ENCODE measurements at regions not wholly inside any gene's neighbourhood (a gene's known extent, or its start where the extent isn't known, plus 50 kb on each side); places are given as distances from the start of the nearest gene placed in this dataset.

GRCh38 chr15:61318802-61319525 is 89.9 kb upstream of the RORA start:
- no peak for DNase-seq

- no peak for DNase-seq
Measured at GRCh38 chr15:61318301-61318700, 89.2 kb upstream of the RORA start.

GRCh38 chr15:61315471-61315870 is 86.4 kb upstream of the RORA start:
- DNase-seq: no peak

- DNase-seq: no peak
Measured at GRCh38 chr15:61314427-61314826, 85.3 kb upstream of the RORA start.

GRCh38 chr15:61309617-61310016 is 80.5 kb upstream of the RORA start:
- DNase-seq: no peak

- DNase-seq: no peak
Measured at GRCh38 chr15:61309031-61309511, 80.0 kb upstream of the RORA start.

GRCh38 chr15:61308437-61308836 is 79.3 kb upstream of the RORA start:
- no peak for DNase-seq

- no peak for DNase-seq
Measured at GRCh38 chr15:61307474-61307873, 78.4 kb upstream of the RORA start.

GRCh38 chr15:61301701-61302100 is 72.6 kb upstream of the RORA start:
- no peak for DNase-seq

- no peak for DNase-seq
Measured at GRCh38 chr15:61299075-61299763, 70.1 kb upstream of the RORA start.

GRCh38 chr15:61295239-61295638 is 66.1 kb upstream of the RORA start:
- no peak for DNase-seq

- no peak for DNase-seq
Measured at GRCh38 chr15:61282661-61283060, 53.6 kb upstream of the RORA start.

GRCh38 chr15:61281328-61281727 is 52.2 kb upstream of the RORA start:
- no peak for DNase-seq

All from stimulated activated CD4-positive, alpha-beta T cell treated with anti-CD3 and anti-CD28 coated beads, Interleukin-2, amount 100 ng/mL, for 24 hours (primary cell).